Trophoblast cell (in vitro differentiated cells and primary cell): ENCODE measurements at regions not wholly inside any gene's neighbourhood (a gene's known extent, or its start where the extent isn't known, plus 50 kb on each side); places are given as distances from the start of the nearest gene placed in this dataset.

Source experiments
- DNase-seq, 2 donors: peaks; one replicate each; pipeline ENCODE4 v3.0.0-alpha.2; 2016
- H2AFZ ChIP-seq: 2 replicates; pipeline ENCODE4 v1.6.1; 2013; ENCODE audit warnings: low read length, moderate library complexity, mild to moderate bottlenecking; ENCODE audit not compliant: insufficient read depth, poor library complexity
- H2AK5ac ChIP-seq: 2 replicates; pipeline ENCODE4 v1.6.1; 2013; ENCODE audit warnings: mild to moderate bottlenecking, low read length
- H2BK120ac ChIP-seq: 2 replicates; pipeline ENCODE4 v1.6.1; 2013; ENCODE audit warnings: low read length, mild to moderate bottlenecking, moderate library complexity; ENCODE audit not compliant: insufficient read depth, poor library complexity
- H2BK12ac ChIP-seq: 2 replicates; pipeline ENCODE4 v1.6.1; 2013; ENCODE audit warnings: mild to moderate bottlenecking, low read length, moderate library complexity
- H2BK5ac ChIP-seq: 2 replicates; pipeline ENCODE4 v1.6.1; 2013; ENCODE audit warnings: low read length, low read depth, moderate library complexity, mild to moderate bottlenecking; ENCODE audit not compliant: poor library complexity
- H3K14ac ChIP-seq: 2 replicates; pipeline ENCODE4 v1.6.1; 2013; ENCODE audit warnings: mild to moderate bottlenecking, low read length
- H3K18ac ChIP-seq: 2 replicates; pipeline ENCODE4 v1.6.1; 2013; ENCODE audit warnings: mild to moderate bottlenecking, low read length
- H3K23ac ChIP-seq: 2 replicates; pipeline ENCODE4 v1.6.1; 2013; ENCODE audit warnings: low read length
- H3K27ac ChIP-seq: 2 replicates; pipeline ENCODE4 v1.5.1; 2013; ENCODE audit warnings: low read depth, mild to moderate bottlenecking, inconsistent platforms, low read length, moderate library complexity
- H3K27me3 ChIP-seq: 2 replicates; pipeline ENCODE4 v1.6.1; 2013; ENCODE audit warnings: inconsistent platforms, mild to moderate bottlenecking, low read length, moderate library complexity; ENCODE audit not compliant: insufficient read depth
- H3K36me3 ChIP-seq, 2 experiments: 1 replicate in 1 of 2; 2 replicates in 1 of 2; pipeline ENCODE4 v1.6.1; 2013; ENCODE audit warnings: low read length in 2 of 2, mild to moderate bottlenecking in 2 of 2, moderate library complexity in 1 of 2; ENCODE audit not compliant: insufficient read depth in 2 of 2, control insufficient read depth in 1 of 2
- H3K4ac ChIP-seq: 2 replicates; pipeline ENCODE4 v1.6.1; 2013; ENCODE audit warnings: low read depth, mild to moderate bottlenecking, low read length, moderate library complexity
- H3K4me1 ChIP-seq, 2 experiments: 1 replicate in 1 of 2; 2 replicates in 1 of 2; pipeline ENCODE4 v1.6.1; 2013; ENCODE audit warnings: low read length in 2 of 2, mild to moderate bottlenecking in 2 of 2, moderate library complexity in 1 of 2; ENCODE audit not compliant: insufficient read depth in 2 of 2, control insufficient read depth in 1 of 2
- H3K4me2 ChIP-seq: 2 replicates; pipeline ENCODE4 v1.6.1; 2013; ENCODE audit warnings: inconsistent platforms, mild to moderate bottlenecking, low read length, moderate library complexity
- H3K4me3 ChIP-seq: 2 replicates; pipeline ENCODE4 v1.5.1; 2013; ENCODE audit warnings: mild to moderate bottlenecking, low read depth, low read length, inconsistent platforms
- H3K79me1 ChIP-seq: one replicate; pipeline ENCODE4 v1.6.1; 2013; ENCODE audit warnings: low read length
- H3K79me2 ChIP-seq: 2 replicates; pipeline ENCODE4 v1.6.1; 2013; ENCODE audit warnings: low read length, mild to moderate bottlenecking; ENCODE audit not compliant: control insufficient read depth, insufficient read depth, poor library complexity
- H3K9ac ChIP-seq: 2 replicates; pipeline ENCODE4 v1.6.1; 2013; ENCODE audit warnings: mild to moderate bottlenecking, low read length
- H3K9me3 ChIP-seq: 2 replicates; pipeline ENCODE4 v1.6.1; 2013; ENCODE audit warnings: low read depth, mild to moderate bottlenecking, control low read depth, inconsistent platforms, low read length; ENCODE audit not compliant: insufficient read depth
- H4K12ac ChIP-seq: 2 replicates; pipeline ENCODE4 v1.6.1; 2013; ENCODE audit warnings: low read depth, mild to moderate bottlenecking, low read length, moderate library complexity
- H4K8ac ChIP-seq: 2 replicates; pipeline ENCODE4 v1.6.1; 2013; ENCODE audit warnings: low read depth, mild to moderate bottlenecking, low read length, moderate library complexity
- H4K91ac ChIP-seq: one replicate; pipeline ENCODE4 v1.6.1; 2013; ENCODE audit warnings: low read depth, mild to moderate bottlenecking, low read length, moderate library complexity
- WGBS: extraction: QIAGEN DNeasy Blood & Tissue Kit; methylation state at CpG from one replicate; pipeline ENCODE4 v1.1.7; 2013; ENCODE audit warnings: missing lambda C conversion rate; ENCODE audit not compliant: insufficient read length, insufficient coverage; ENCODE audit errors: extremely low coverage; 5-methylcytosine and 5-hydroxymethylcytosine counted together

DNA sequence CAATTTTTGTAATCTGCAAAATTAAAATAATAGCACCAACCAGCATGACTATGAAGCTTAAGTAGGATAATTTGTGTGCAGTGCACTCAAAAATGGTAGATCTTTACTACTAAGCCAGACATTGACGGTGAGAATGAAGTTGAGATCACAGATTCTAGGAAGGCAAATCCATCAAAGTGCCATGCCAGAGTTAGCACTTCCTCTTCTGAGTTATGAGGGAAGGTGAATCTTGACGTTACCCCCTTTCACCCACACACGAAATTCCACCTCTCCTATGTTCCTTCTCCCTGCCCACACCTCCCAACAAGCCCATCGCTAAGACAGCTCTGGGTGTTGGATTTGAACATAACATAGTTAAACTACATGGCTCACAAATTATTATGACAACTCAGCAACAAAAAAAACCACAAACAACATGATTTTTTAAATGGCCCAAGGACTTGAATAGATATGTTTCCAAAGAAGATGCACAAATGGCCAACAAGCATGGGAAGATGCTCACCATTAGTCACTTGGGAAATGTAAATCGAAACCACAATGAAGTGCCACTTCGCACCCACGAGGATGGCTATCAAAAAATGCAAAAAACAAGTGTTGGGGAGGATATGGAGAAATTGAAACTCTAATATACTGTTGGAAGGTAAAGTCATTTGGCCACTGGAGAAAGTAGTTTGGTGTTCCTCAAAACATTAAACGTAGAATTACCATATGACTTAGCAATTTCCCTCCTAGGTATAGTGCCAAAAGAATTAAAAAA lies 119.3 kb upstream of the RAP1B start:
- Histone ChIP-seq H2AFZ (no peak overlapping the region), H2AK5ac (no peak overlapping the region), H3K27ac (no peak overlapping the region), H3K4me2 (no peak overlapping the region), H4K91ac (no peak overlapping the region), H3K79me2 (no peaks in the 10 kb centered on the region), H3K14ac (no peak overlapping the region), H3K18ac (no peak overlapping the region), H3K27me3 (no peaks in the 10 kb centered on the region), H3K36me3 (no peaks in the 10 kb centered on the region), H3K9me3 (no peaks in the 10 kb centered on the region), H3K4me1 (no peaks in the 10 kb centered on the region), H3K4me3 (no peak overlapping the region), H2BK120ac (no peak overlapping the region), H3K23ac (no peak overlapping the region), H3K79me1 (no peaks in the 10 kb centered on the region), H3K4ac (no peak overlapping the region), H2BK5ac (no peak overlapping the region), H4K12ac (no peak overlapping the region), H2BK12ac (no peak overlapping the region), H4K8ac (no peak overlapping the region), H3K9ac (no peak overlapping the region)
- 100% methylated on average over 1 of the region's 8 CpGs for WGBS
- DNase-seq, result no peak

- no peak overlapping the region for H3K4me2 ChIP-seq
- H3K9me3 ChIP-seq, result no peaks in the 10 kb centered on the region
- no peak overlapping the region for H4K91ac ChIP-seq
- no peak overlapping the region for H4K12ac ChIP-seq
- no peak overlapping the region for H2BK12ac ChIP-seq
- H2BK120ac ChIP-seq, result no peak overlapping the region
- no peaks in the 10 kb centered on the region for H3K27me3 ChIP-seq
- H3K79me2 ChIP-seq, result no peaks in the 10 kb centered on the region
- no peak for DNase-seq
- H2AK5ac ChIP-seq, result no peak overlapping the region
- H3K4me3 ChIP-seq, result no peak overlapping the region
- no peaks in the 10 kb centered on the region for H3K36me3 ChIP-seq
- no peaks in the 10 kb centered on the region for H3K79me1 ChIP-seq
- H3K4ac ChIP-seq, result no peak overlapping the region
- no peak overlapping the region for H3K14ac ChIP-seq
- H3K23ac ChIP-seq, result no peak overlapping the region
- H3K27ac ChIP-seq, result no peak overlapping the region
- WGBS, result no CpG with 5 or more reads among the region's 3 CpGs
- no peak overlapping the region for H4K8ac ChIP-seq
- no peak overlapping the region for H2AFZ ChIP-seq
- H2BK5ac ChIP-seq, result no peak overlapping the region
- H3K9ac ChIP-seq, result no peak overlapping the region
- no peaks in the 10 kb centered on the region for H3K4me1 ChIP-seq
- H3K18ac ChIP-seq, result no peak overlapping the region
These were observed 115.2 kb upstream of the RAP1B start for GRCh38 chr12:68495336-68496070.

GRCh38 chr12:68497107-68497506 lies 113.6 kb upstream of the RAP1B start:
- H3K79me1 ChIP-seq, result no peaks in the 10 kb centered on the region
- no peak overlapping the region for H4K8ac ChIP-seq
- H3K79me2 ChIP-seq, result no peaks in the 10 kb centered on the region
- H3K4me3 ChIP-seq, result no peak overlapping the region
- H2AK5ac ChIP-seq, result no peak overlapping the region
- no peak overlapping the region for H3K4me2 ChIP-seq
- no peak overlapping the region for H4K12ac ChIP-seq
- H3K23ac ChIP-seq, result no peak overlapping the region
- WGBS, result no CpG with 5 or more reads among the region's 4 CpGs
- no peaks in the 10 kb centered on the region for H3K9me3 ChIP-seq
- H3K14ac ChIP-seq, result no peak overlapping the region
- no peak overlapping the region for H3K4ac ChIP-seq
- H3K27me3 ChIP-seq, result no peaks in the 10 kb centered on the region
- DNase-seq, result no peak
- H2BK12ac ChIP-seq, result no peak overlapping the region
- H2AFZ ChIP-seq, result no peak overlapping the region
- H3K36me3 ChIP-seq, result no peaks in the 10 kb centered on the region
- H4K91ac ChIP-seq, result no peak overlapping the region
- no peak overlapping the region for H2BK5ac ChIP-seq
- H3K27ac ChIP-seq, result no peak overlapping the region
- no peak overlapping the region for H3K18ac ChIP-seq
- H2BK120ac ChIP-seq, result no peak overlapping the region
- H3K4me1 ChIP-seq, result no peaks in the 10 kb centered on the region
- H3K9ac ChIP-seq, result no peak overlapping the region

- Histone ChIP-seq H3K4ac (no peak overlapping the region), H3K9me3 (no peaks in the 10 kb centered on the region), H3K79me1 (no peaks in the 10 kb centered on the region), H4K91ac (no peak overlapping the region), H3K18ac (no peak overlapping the region), H3K79me2 (no peaks in the 10 kb centered on the region), H3K4me1 (no peaks in the 10 kb centered on the region), H3K27ac (no peak overlapping the region), H3K4me3 (no peak overlapping the region), H2AK5ac (no peak overlapping the region), H2AFZ (no peak overlapping the region), H3K23ac (no peak overlapping the region), H4K8ac (no peak overlapping the region), H2BK12ac (no peak overlapping the region), H3K9ac (no peak overlapping the region), H3K14ac (no peak overlapping the region), H2BK120ac (no peak overlapping the region), H3K36me3 (no peaks in the 10 kb centered on the region), H2BK5ac (no peak overlapping the region), H3K27me3 (no peaks in the 10 kb centered on the region), H4K12ac (no peak overlapping the region), H3K4me2 (no peak overlapping the region)
- DNase-seq, result no peak
- WGBS, result no CpG with 5 or more reads among the region's 3 CpGs
These were observed 113.0 kb upstream of the RAP1B start for GRCh38 chr12:68497702-68498101.
